K562 (cell line): ENCODE measurements at regions not wholly inside any gene's neighbourhood (a gene's known extent, or its start where the extent isn't known, plus 50 kb on each side); places are given as distances from the start of the nearest gene placed in this dataset.

Experiments used
- ATAC-seq: fragments of 200-7000 bp; cut with Tn5 transposase; 3 replicates; pipeline ENCODE4 v1.9.1; 2020; ENCODE audit warnings: moderate library complexity
- BruUV-seq: library from RNA; stranded (reverse); fragments of 400-500 nt; replicated peaks from 2 replicates; lab custom pipeline; 2021; lab: Mats Ljungman, UMichigan
- CTCF ChIA-PET: fragments of 300-600 bp; formaldehyde crosslinking; extraction: SDS; loops from one replicate; lab custom pipeline; 2021; ENCODE audit warnings: low intra/inter-chr PET ratio; lab: Yijun Ruan, JAX
- POLR2A ChIA-PET: fragments of 300-600, 350-650 bp; sonication (Branson Sonifier 250); formaldehyde crosslinking; extraction: SDS; loops from one replicate; lab custom pipeline; 2021; ENCODE audit warnings: antibody characterized with exemption, inconsistent platforms; lab: Yijun Ruan, JAX
- DNase-seq, 4 experiments: peaks; one replicate each; pipeline versions ENCODE4 v3.0.0 to v3.0.0-alpha.2; 2011 to 2018; ENCODE audit warnings: low spot score in 3 of 4, mixed read lengths in 3 of 4; ENCODE audit errors: extremely low read depth in 1 of 4
- FAIRE-seq: peaks from 2 replicates; lab custom pipeline; 2011; peaks lifted over from hg19 to GRCh38; lab: Jason Lieb, UNC
- H2AFZ ChIP-seq: 2 replicates; pipeline ENCODE4 v1.6.0; 2011; ENCODE audit warnings: low read depth, low read length, control low read depth, inconsistent platforms
- H3K27ac ChIP-seq: fragments of 200-600 bp; 3 replicates; pipeline ENCODE4 v1.8.0; 2011; ENCODE audit warnings: low read depth, mild to moderate bottlenecking, control low read depth, inconsistent platforms, low read length, moderate library complexity, mixed read lengths; ENCODE audit errors: extremely low read depth
- H3K27me3 ChIP-seq, 2 experiments: fragments of 300-600 bp in 1 of 2; 2 replicates in 1 of 2; 3 replicates in 1 of 2; pipeline versions ENCODE4 v1.6.0 to v1.8.0; 2011; ENCODE audit warnings: inconsistent platforms in 2 of 2, low read length in 2 of 2, mild to moderate bottlenecking in 1 of 2, mixed read lengths in 1 of 2, moderate library complexity in 1 of 2; ENCODE audit not compliant: control insufficient read depth in 2 of 2, insufficient read depth in 2 of 2
- H3K36me3 ChIP-seq: fragments of 300-600 bp; 3 replicates; pipeline ENCODE4 v1.8.0; 2011; ENCODE audit warnings: mild to moderate bottlenecking, low read length, inconsistent platforms; ENCODE audit not compliant: control insufficient read depth, insufficient read depth
- H3K4me1 ChIP-seq, 2 experiments: fragments of 200-600 bp in 1 of 2; replicated peaks in 1 of 2; 2 replicates in 1 of 2; 3 replicates in 1 of 2; pipeline versions ENCODE4 v1.5.1 to v1.8.0; 2011; ENCODE audit warnings: inconsistent platforms in 2 of 2, low read length in 2 of 2, mild to moderate bottlenecking in 1 of 2, mixed read lengths in 1 of 2, moderate library complexity in 1 of 2; ENCODE audit not compliant: control insufficient read depth in 2 of 2, insufficient read depth in 2 of 2
- H3K4me2 ChIP-seq: 2 replicates; pipeline ENCODE4 v1.6.1; 2011; ENCODE audit warnings: low read length, control low read depth, inconsistent platforms, mixed read lengths; ENCODE audit not compliant: insufficient read depth
- H3K4me3 ChIP-seq: fragments of 200-600 bp; sonication (generic), shearing (Covaris generic); 2 replicates; pipeline ENCODE4 v1.5.1; 2016; ENCODE audit warnings: control low read depth, inconsistent platforms
- H3K79me2 ChIP-seq: fragments of 200-600 bp; 3 replicates; pipeline ENCODE4 v1.8.0; 2011; ENCODE audit warnings: low read length, inconsistent platforms; ENCODE audit not compliant: control insufficient read depth, insufficient read depth
- H3K9ac ChIP-seq, 2 experiments: 2 replicates each; pipeline versions ENCODE4 v1.6.0 to v1.6.1; 2011; ENCODE audit warnings: low read depth in 2 of 2, low read length in 2 of 2, control low read depth in 1 of 2, inconsistent platforms in 1 of 2, mild to moderate bottlenecking in 1 of 2, mixed read lengths in 1 of 2; ENCODE audit not compliant: insufficient read depth in 1 of 2
- H3K9me1 ChIP-seq: one replicate; pipeline ENCODE4 v1.6.0; 2011; ENCODE audit warnings: inconsistent platforms, mild to moderate bottlenecking, low read length, moderate library complexity; ENCODE audit not compliant: control insufficient read depth, insufficient read depth
- H3K9me3 ChIP-seq: replicated peaks from 2 replicates; pipeline ENCODE4 v1.5.1; 2011; ENCODE audit warnings: low read depth, low read length, inconsistent platforms; ENCODE audit not compliant: control insufficient read depth, insufficient read depth
- H4K20me1 ChIP-seq: replicated peaks from 2 replicates; pipeline ENCODE4 v1.6.1; 2011; ENCODE audit warnings: low read length, inconsistent platforms, mixed read lengths; ENCODE audit not compliant: control insufficient read depth, insufficient read depth
- CEBPB ChIP-seq: fragments of 450-650 bp; IDR thresholded peaks from 2 replicates; pipeline ENCODE4 v1.6.1; 2016; ENCODE audit warnings: missing genetic modification characterization, missing compliant biosample characterization
- E2F4 ChIP-seq: sonication (generic); formaldehyde crosslinking; IDR thresholded peaks from 2 replicates; pipeline ENCODE4 v1.8.0; 2022; ENCODE audit warnings: mild to moderate bottlenecking, low read depth, missing genetic modification reagents
- E4F1 ChIP-seq: fragments of 250-450 bp; sonication (Bioruptor Pico); IDR thresholded peaks from 2 replicates; pipeline ENCODE4 v1.5.0; 2021; ENCODE audit warnings: mild to moderate bottlenecking, borderline replicate concordance
- EHMT2 ChIP-seq: fragments of 450-650 bp; IDR thresholded peaks from 2 replicates; pipeline ENCODE4 v1.6.1; 2018; ENCODE audit warnings: antibody characterized with exemption
- NBN ChIP-seq: fragments of 450-650 bp; IDR thresholded peaks from 2 replicates; pipeline ENCODE4 v1.6.1; 2016; ENCODE audit warnings: low read depth, mild to moderate bottlenecking
- PHTF2 ChIP-seq: fragments of 250-450 bp; sonication (Bioruptor Pico); IDR thresholded peaks from 2 replicates; pipeline ENCODE4 v1.5.0; 2021; ENCODE audit warnings: mild to moderate bottlenecking
- RBM39 ChIP-seq: fragments of 200-400 bp; formaldehyde crosslinking; optimal IDR thresholded peaks from 2 replicates; pipeline ENCODE3; 2018; ENCODE audit warnings: low read depth, low read length
- SUPT5H ChIP-seq: fragments of 450-650 bp; IDR thresholded peaks from 2 replicates; pipeline ENCODE4 v1.6.1; 2016
- TEAD2 ChIP-seq: fragments of 450-650 bp; IDR thresholded peaks from 2 replicates; pipeline ENCODE4 v1.6.1; 2016; ENCODE audit warnings: missing genetic modification characterization, control low read depth, missing compliant biosample characterization
- USF1 ChIP-seq: sonication (generic); formaldehyde crosslinking; IDR thresholded peaks from 2 replicates; pipeline ENCODE4 v1.9.0; 2022; ENCODE audit warnings: mild to moderate bottlenecking, missing genetic modification reagents
- XRCC3 ChIP-seq: fragments of 450-650 bp; IDR thresholded peaks from 2 replicates; pipeline ENCODE4 v1.6.1; 2017; ENCODE audit warnings: mild to moderate bottlenecking, moderate library complexity
- ZHX1 ChIP-seq: fragments of 150-350 bp; conservative IDR thresholded peaks from 2 replicates; pipeline ENCODE4 v1.6.1; 2014; ENCODE audit warnings: low read length
- ZNF197 ChIP-seq: fragments of 200-800 bp; sonication (Bioruptor generic); IDR thresholded peaks from 2 replicates; pipeline ENCODE4 v1.6.1; 2016; ENCODE audit warnings: low read depth, missing genetic modification characterization, missing compliant biosample characterization
- ZNF23 ChIP-seq: fragments of 250-450 bp; sonication (Bioruptor Pico); IDR thresholded peaks from 2 replicates; pipeline ENCODE4 v1.4.0; 2020; ENCODE audit warnings: mild to moderate bottlenecking
- ZNF766 ChIP-seq: fragments of 200-800 bp; sonication (Bioruptor generic); conservative IDR thresholded peaks from 2 replicates; pipeline ENCODE4 v1.6.1; 2016; ENCODE audit warnings: missing genetic modification characterization, missing compliant biosample characterization
- WGBS: fragments of 100-300 bp; shearing (Covaris generic); methylation state at CpG from one replicate; pipeline ENCODE4 v1.1.6; 2016; ENCODE audit warnings: low coverage, mixed read lengths; ENCODE audit not compliant: insufficient coverage; ENCODE audit errors: missing lambda C conversion rate; 5-methylcytosine and 5-hydroxymethylcytosine counted together
- in situ Hi-C: fragments of 300-500 bp; cut with MboI; formaldehyde crosslinking; loops from 4 replicates; pipeline ENCODE4 v1.15.0; 2018; ENCODE audit warnings: inconsistent platforms, mixed read lengths
- intact Hi-C: fragments of 100-400 bp; cut with micrococcal nuclease; formaldehyde crosslinking; loops from 2 replicates; pipeline ENCODE4 v1.14.2; 2022

GRCh38 chr4:15235135-15235534, 192.7 kb upstream of the C1QTNF7 start (continued):
- TF ChIP-seq RBM39 (no peak), ZHX1 (no peak), SUPT5H (no peak), ZNF197 (CRISPR knock-in tag) (no peak)

- 4% methylated on average over 3 of the region's 3 CpGs for WGBS
- no peaks in the 10 kb centered on the region for H3K9me3 ChIP-seq
- CTCF ChIA-PET: interaction anchor here (1.7 kb wide), 1 partner anchor 159 kb away, joined by 5 read pairs; no protein-coding TSS in a partner anchor
- no peaks in the 10 kb centered on the region for H4K20me1 ChIP-seq
- ATAC-seq: no peak
- in situ Hi-C loops: loop anchor here (10.0 kb wide), 2 partner anchors 157 to 217 kb away; no protein-coding TSS in a partner anchor
- FAIRE-seq: no peak
- intact Hi-C loops: loop anchor here (2.0 to 10.0 kb wide), 3 partner anchors 159 to 417 kb away; partner anchors contain the start of gene FBXL5
- peaks cover 0 to 7% of the 10 kb centered on the region in 2 experiments; a peak in 1 of 5 replicates for H3K27me3 ChIP-seq
- H3K9me1 ChIP-seq: no peaks in the 10 kb centered on the region
- DNase-seq: no peak
- POLR2A ChIA-PET: no interaction called here
- H3K36me3 ChIP-seq: no peaks in the 10 kb centered on the region
- no peaks in the 10 kb centered on the region for H3K79me2 ChIP-seq
- no peak overlapping the region for H3K4me2 ChIP-seq
- no peak overlapping the region for H2AFZ ChIP-seq
- no peaks in the 10 kb centered on the region for H3K4me1 ChIP-seq
- BruUV-seq: no TSS peak
- H3K4me3 ChIP-seq: no peak overlapping the region
- no peak overlapping the region for H3K9ac ChIP-seq
- no peak overlapping the region for H3K27ac ChIP-seq
- TF ChIP-seq E2F4 (CRISPR knock-in tag) (no peak), ZNF23 (CRISPR knock-in tag) (no peak), E4F1 (CRISPR knock-in tag) (no peak), ZNF766 (CRISPR knock-in tag) (no peak), PHTF2 (CRISPR knock-in tag) (no peak), EHMT2 (no peak), USF1 (CRISPR knock-in tag) (no peak), CEBPB (no peak), TEAD2 (tag) (no peak), NBN (no peak), XRCC3 (no peak)
Measured at GRCh38 chr4:15237648-15238230, 190.1 kb upstream of the C1QTNF7 start.
